ENCODE measurements at regions not wholly inside any gene's neighbourhood (a gene's known extent, or its start where the extent isn't known, plus 50 kb on each side); places are given as distances from the start of the nearest gene placed in this dataset.

GRCh38 chr5:57676222-57677098, 193.8 kb upstream of the ACTBL2 start:
- no peak for TF ChIP-seq CTCF (IDR thresholded peaks at IDR 0.05)
- TF ChIP-seq ZFX (IDR thresholded peaks at IDR 0.05; ENCODE audit: borderline replicate concordance): no peak

All from 22Rv1 (cell line).